ENCODE measurements at regions not wholly inside any gene's neighbourhood (a gene's known extent, or its start where the extent isn't known, plus 50 kb on each side); places are given as distances from the start of the nearest gene placed in this dataset.
A peak's percentile ranks its signal among the peaks of the same experiment; 100 is the strongest.
"Not testable (repeated sequence)": the region's sequence is repeated elsewhere in the genome, so short reads cannot be mapped to it uniquely, and the experiment has no call there.

GRCh38 chr1:8144323-8144722, 118.2 kb upstream of the ERRFI1 start:
- no peak for DNase-seq (ENCODE audit: low read depth)

GRCh38 chr1:8142955-8143629, 117.0 kb upstream of the ERRFI1 start:
- peak; percentile 87 for DNase-seq (ENCODE audit: low read depth)

- no peak for DNase-seq (ENCODE audit: low read depth)
These were observed 113.8 kb upstream of the ERRFI1 start for GRCh38 chr1:8139941-8140340.

- DNase-seq (ENCODE audit: low read depth) = no peak
These were observed 113.3 kb upstream of the ERRFI1 start for GRCh38 chr1:8139383-8139782.

- DNase-seq (ENCODE audit: low read depth) = no peak
These were observed 112.6 kb upstream of the ERRFI1 start for GRCh38 chr1:8138673-8139072.

GRCh38 chr1:8137481-8138244, 111.6 kb upstream of the ERRFI1 start:
- DNase-seq (ENCODE audit: low read depth) = peak; percentile 99

GRCh38 chr1:8136766-8137165, 110.7 kb upstream of the ERRFI1 start:
- DNase-seq (ENCODE audit: low read depth) = no peak

- no peak for DNase-seq (ENCODE audit: low read depth)
These were observed 109.1 kb upstream of the ERRFI1 start for GRCh38 chr1:8135250-8135649.

- DNase-seq (ENCODE audit: low read depth) = peak; percentile 58
These were observed 108.6 kb upstream of the ERRFI1 start for GRCh38 chr1:8134546-8135235.

GRCh38 chr1:8133657-8134430, 107.7 kb upstream of the ERRFI1 start:
- peak; percentile 93 for DNase-seq (ENCODE audit: low read depth)

GRCh38 chr1:8133190-8133589, 107.1 kb upstream of the ERRFI1 start:
- DNase-seq (ENCODE audit: low read depth) = peak; percentile 90

- DNase-seq (ENCODE audit: low read depth) = no peak
These were observed 101.1 kb upstream of the ERRFI1 start for GRCh38 chr1:8127171-8127641.

GRCh38 chr1:8122477-8123407, 96.6 kb upstream of the ERRFI1 start:
- DNase-seq (ENCODE audit: low read depth) = peak; percentile 98

GRCh38 chr1:8122160-8122476, 96.0 kb upstream of the ERRFI1 start:
- DNase-seq (ENCODE audit: low read depth) = peak; percentile 92

GRCh38 chr1:8121261-8122159, 95.4 kb upstream of the ERRFI1 start:
- DNase-seq (ENCODE audit: low read depth) = peak; percentile 99

GRCh38 chr1:8120693-8121260, 94.7 kb upstream of the ERRFI1 start:
- peak; percentile 82 for DNase-seq (ENCODE audit: low read depth)

GRCh38 chr1:8118736-8119135, 92.6 kb upstream of the ERRFI1 start:
- DNase-seq (ENCODE audit: low read depth) = not testable (repeated sequence)

GRCh38 chr1:8118031-8118451, 91.9 kb upstream of the ERRFI1 start:
- DNase-seq (ENCODE audit: low read depth) = peak; percentile 71

- DNase-seq (ENCODE audit: low read depth) = peak; percentile 75
These were observed 90.8 kb upstream of the ERRFI1 start for GRCh38 chr1:8116894-8117264.

Data from M059J (cell line).